ENCODE measurements at regions not wholly inside any gene's neighbourhood (a gene's known extent, or its start where the extent isn't known, plus 50 kb on each side); places are given as distances from the start of the nearest gene placed in this dataset.

GRCh38 chr3:84877092-84877491 is 81.7 kb upstream of the CADM2 start:
- Histone ChIP-seq H3K79me2 (ENCODE audit: control insufficient read depth, insufficient read depth, low read length) (no peaks in the 10 kb centered on the region), H3K9me3 (ENCODE audit: control insufficient read depth, low read depth, low read length) (no peaks in the 10 kb centered on the region), H3K27ac (ENCODE audit: control insufficient read depth, insufficient read depth, low read length) (no peak overlapping the region), H3K9me1 (ENCODE audit: control insufficient read depth, extremely low read depth, insufficient read depth, low read length) (no peaks in the 10 kb centered on the region), H3K27me3 (ENCODE audit: control insufficient read depth, extremely low read depth, insufficient read depth, low read length) (no peaks in the 10 kb centered on the region), H2AFZ (ENCODE audit: control insufficient read depth, low read length) (no peak overlapping the region), H3K4me3 (ENCODE audit: control insufficient read depth in 2 of 3, extremely low read depth in 1 of 3, insufficient read depth in 2 of 3, low read depth in 1 of 3, low read length in 3 of 3) (no peak overlapping the region), H3K4me2 (ENCODE audit: control insufficient read depth, extremely low read depth, insufficient read depth, low read depth, low read length) (no peak overlapping the region), H3K4me1 (ENCODE audit: control insufficient read depth, extremely low read depth, insufficient read depth, low read length) (no peaks in the 10 kb centered on the region), H3K9ac (ENCODE audit: control insufficient read depth, extremely low read depth, insufficient read depth, low read length) (no peak overlapping the region), H3K36me3 (ENCODE audit: control insufficient read depth in 2 of 2, extremely low read depth in 1 of 2, insufficient read depth in 2 of 2, low read length in 2 of 2) (no peaks in the 10 kb centered on the region), H4K20me1 (ENCODE audit: control insufficient read depth, extremely low read depth, insufficient read depth, low read length) (no peaks in the 10 kb centered on the region)
- DNase-seq (ENCODE audit: low read depth, low spot score) (no peak), FAIRE-seq (no peak)
- TF ChIP-seq EZH2 (IDR thresholded peaks at IDR 0.05; ENCODE audit: low read length): no peak
- TF ChIP-seq CTCF (optimal IDR thresholded peaks at IDR 0.05 in 1 of 3, IDR thresholded peaks at IDR 0.05 in 1 of 3, conservative IDR thresholded peaks at IDR 0.05 in 1 of 3; ENCODE audit: extremely low read depth in 1 of 3, insufficient read depth in 2 of 3, low read length in 3 of 3): no peak
- dilution Hi-C loops (cut with MboI; ENCODE audit: extremely low pct_ligation_motif_present, low sequenced_read_pairs): no loop called here

DNA sequence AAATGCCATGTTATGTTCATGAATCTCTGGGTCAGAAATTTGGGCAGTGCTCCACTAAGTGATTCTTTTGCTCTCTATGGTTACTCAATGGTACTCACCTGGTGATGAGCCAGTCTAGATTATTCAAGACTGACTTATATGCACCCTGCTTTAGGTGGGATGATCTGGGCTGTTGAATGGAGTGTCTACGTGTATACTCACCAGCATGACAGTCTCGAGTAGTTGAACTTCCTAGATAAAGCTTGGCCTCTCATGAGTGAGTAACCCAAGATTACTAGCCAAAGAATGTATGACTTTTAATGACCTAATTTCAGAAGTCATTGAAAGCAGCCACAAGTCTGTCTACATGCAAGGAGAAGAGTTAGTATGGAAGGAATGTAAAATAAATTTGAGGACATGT is 77.5 kb upstream of the CADM2 start:
- FAIRE-seq (no peak), DNase-seq (ENCODE audit: low read depth, low spot score) (no peak)
- no peaks in the 10 kb centered on the region for H3K9me1 ChIP-seq (ENCODE audit: control insufficient read depth, extremely low read depth, insufficient read depth, low read length)
- TF ChIP-seq CTCF (optimal IDR thresholded peaks at IDR 0.05 in 1 of 3, IDR thresholded peaks at IDR 0.05 in 1 of 3, conservative IDR thresholded peaks at IDR 0.05 in 1 of 3; ENCODE audit: extremely low read depth in 1 of 3, insufficient read depth in 2 of 3, low read length in 3 of 3): no peak
- no peak for TF ChIP-seq EZH2 (IDR thresholded peaks at IDR 0.05; ENCODE audit: low read length)
- H3K79me2 ChIP-seq (ENCODE audit: control insufficient read depth, insufficient read depth, low read length): no peaks in the 10 kb centered on the region
- no peak overlapping the region for H3K4me2 ChIP-seq (ENCODE audit: control insufficient read depth, extremely low read depth, insufficient read depth, low read depth, low read length)
- H4K20me1 ChIP-seq (ENCODE audit: control insufficient read depth, extremely low read depth, insufficient read depth, low read length): no peaks in the 10 kb centered on the region
- no peak overlapping the region for H2AFZ ChIP-seq (ENCODE audit: control insufficient read depth, low read length)
- no peaks in the 10 kb centered on the region for H3K27me3 ChIP-seq (ENCODE audit: control insufficient read depth, extremely low read depth, insufficient read depth, low read length)
- no peak overlapping the region for H3K27ac ChIP-seq (ENCODE audit: control insufficient read depth, insufficient read depth, low read length)
- dilution Hi-C loops (cut with MboI; ENCODE audit: extremely low pct_ligation_motif_present, low sequenced_read_pairs): no loop called here
- H3K9ac ChIP-seq (ENCODE audit: control insufficient read depth, extremely low read depth, insufficient read depth, low read length): no peak overlapping the region
- H3K4me3 ChIP-seq (ENCODE audit: control insufficient read depth in 2 of 3, extremely low read depth in 1 of 3, insufficient read depth in 2 of 3, low read depth in 1 of 3, low read length in 3 of 3): no peak overlapping the region
- H3K36me3 ChIP-seq (ENCODE audit: control insufficient read depth in 2 of 2, extremely low read depth in 1 of 2, insufficient read depth in 2 of 2, low read length in 2 of 2): no peaks in the 10 kb centered on the region
- no peaks in the 10 kb centered on the region for H3K4me1 ChIP-seq (ENCODE audit: control insufficient read depth, extremely low read depth, insufficient read depth, low read length)
- H3K9me3 ChIP-seq (ENCODE audit: control insufficient read depth, low read depth, low read length): no peaks in the 10 kb centered on the region
